ENCODE measurements at regions not wholly inside any gene's neighbourhood (a gene's known extent, or its start where the extent isn't known, plus 50 kb on each side); places are given as distances from the start of the nearest gene placed in this dataset.

- no peak for DNase-seq (ENCODE audit: low read depth in 4 of 6, low spot score in 6 of 6)
- 94% methylated on average over 8 of the region's 9 CpGs for WGBS (ENCODE audit: insufficient coverage)
- no peaks in the 10 kb centered on the region for H3K27me3 ChIP-seq (ENCODE audit: control insufficient read depth, insufficient read depth, low read length)
- H3K4me3 ChIP-seq (ENCODE audit: low read depth, low read length) = no peak overlapping the region
- H3K27ac ChIP-seq (ENCODE audit: low read depth, low read length) = no peak overlapping the region
- no peaks in the 10 kb centered on the region for H3K9me3 ChIP-seq (ENCODE audit: control insufficient read depth, insufficient read depth, low read length)
- peaks cover 12% of the 10 kb centered on the region for H3K4me1 ChIP-seq (ENCODE audit: control insufficient read depth, insufficient read depth, low read length)
- H3K36me3 ChIP-seq (ENCODE audit: control insufficient read depth, insufficient read depth, low read length) = peaks cover 3% of the 10 kb centered on the region
Observed at GRCh38 chr11:71084306-71085012, 167.9 kb downstream of the SHANK2 start.

- 96% methylated on average over 4 of the region's 4 CpGs for WGBS (ENCODE audit: insufficient coverage)
Observed at GRCh38 chr11:71083105-71083504, 169.3 kb downstream of the SHANK2 start.

DNA sequence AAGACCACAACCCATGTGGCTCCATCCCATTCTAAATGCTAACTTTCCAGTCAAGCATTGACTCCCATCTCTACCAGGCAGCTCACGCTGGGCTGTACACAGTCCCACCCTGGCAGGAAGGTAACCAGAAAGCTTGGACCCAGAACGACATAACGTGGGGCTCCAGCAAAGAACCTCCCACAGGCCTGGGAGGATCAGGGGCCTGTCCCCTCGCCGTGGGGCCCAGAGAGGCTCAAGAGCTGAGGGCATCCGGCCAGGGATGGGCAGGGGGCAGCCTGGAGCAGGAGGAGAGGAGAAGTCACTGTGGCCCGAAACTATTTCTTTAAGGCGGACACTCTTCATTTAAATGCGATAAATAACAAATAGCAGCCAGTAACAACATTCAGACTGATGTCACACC lies 169.9 kb downstream of the SHANK2 start:
- DNase-seq (ENCODE audit: low read depth in 4 of 6, low spot score in 6 of 6) = no peak
- Histone ChIP-seq H3K27ac (ENCODE audit: low read depth, low read length) (no peak overlapping the region), H3K4me1 (ENCODE audit: control insufficient read depth, insufficient read depth, low read length) (peaks cover 16% of the 10 kb centered on the region), H3K27me3 (ENCODE audit: control insufficient read depth, insufficient read depth, low read length) (no peaks in the 10 kb centered on the region), H3K9me3 (ENCODE audit: control insufficient read depth, insufficient read depth, low read length) (peaks cover 2% of the 10 kb centered on the region), H3K4me3 (ENCODE audit: low read depth, low read length) (no peak overlapping the region), H3K36me3 (ENCODE audit: control insufficient read depth, insufficient read depth, low read length) (peaks cover 3% of the 10 kb centered on the region)
- WGBS (ENCODE audit: insufficient coverage) = 96% methylated on average over 5 of the region's 9 CpGs

More at GRCh38 chr11:71083105-71083504, 169.3 kb downstream of the SHANK2 start:
- Histone ChIP-seq H3K27ac (ENCODE audit: low read depth, low read length) (no peak overlapping the region), H3K4me3 (ENCODE audit: low read depth, low read length) (no peak overlapping the region), H3K4me1 (ENCODE audit: control insufficient read depth, insufficient read depth, low read length) (peaks cover 12% of the 10 kb centered on the region), H3K27me3 (ENCODE audit: control insufficient read depth, insufficient read depth, low read length) (no peaks in the 10 kb centered on the region), H3K9me3 (ENCODE audit: control insufficient read depth, insufficient read depth, low read length) (no peaks in the 10 kb centered on the region), H3K36me3 (ENCODE audit: control insufficient read depth, insufficient read depth, low read length) (peaks cover 3% of the 10 kb centered on the region)
- DNase-seq (ENCODE audit: low read depth in 4 of 6, low spot score in 6 of 6) = no peak

- 88% methylated on average over 12 of the region's 12 CpGs for WGBS (ENCODE audit: insufficient coverage)
Observed at GRCh38 chr11:71081704-71082230, 170.6 kb downstream of the SHANK2 start.

GRCh38 chr11:71080239-71081097 lies 171.9 kb downstream of the SHANK2 start:
- 55% methylated on average over 21 of the region's 25 CpGs for WGBS (ENCODE audit: insufficient coverage)
- Histone ChIP-seq H3K27me3 (ENCODE audit: control insufficient read depth, insufficient read depth, low read length) (no peaks in the 10 kb centered on the region), H3K4me3 (ENCODE audit: low read depth, low read length) (no peak overlapping the region), H3K36me3 (ENCODE audit: control insufficient read depth, insufficient read depth, low read length) (peaks cover 3% of the 10 kb centered on the region), H3K27ac (ENCODE audit: low read depth, low read length) (no peak overlapping the region), H3K4me1 (ENCODE audit: control insufficient read depth, insufficient read depth, low read length) (peaks cover 12% of the 10 kb centered on the region), H3K9me3 (ENCODE audit: control insufficient read depth, insufficient read depth, low read length) (peaks cover 2% of the 10 kb centered on the region)
- DNase-seq (ENCODE audit: low read depth in 4 of 6, low spot score in 6 of 6) = peak; percentile 61 to 98 (median 86)

More at GRCh38 chr11:71081704-71082230, 170.6 kb downstream of the SHANK2 start:
- H3K9me3 ChIP-seq (ENCODE audit: control insufficient read depth, insufficient read depth, low read length) = peaks cover 2% of the 10 kb centered on the region
- no peaks in the 10 kb centered on the region for H3K27me3 ChIP-seq (ENCODE audit: control insufficient read depth, insufficient read depth, low read length)
- no peak for DNase-seq (ENCODE audit: low read depth in 4 of 6, low spot score in 6 of 6)
- H3K4me3 ChIP-seq (ENCODE audit: low read depth, low read length) = no peak overlapping the region
- peaks cover 3% of the 10 kb centered on the region for H3K36me3 ChIP-seq (ENCODE audit: control insufficient read depth, insufficient read depth, low read length)
- peaks cover 12% of the 10 kb centered on the region for H3K4me1 ChIP-seq (ENCODE audit: control insufficient read depth, insufficient read depth, low read length)
- no peak overlapping the region for H3K27ac ChIP-seq (ENCODE audit: low read depth, low read length)

GRCh38 chr11:71079795-71080194 lies 172.6 kb downstream of the SHANK2 start:
- no peak for DNase-seq (ENCODE audit: low read depth in 4 of 6, low spot score in 6 of 6)
- Histone ChIP-seq H3K4me1 (ENCODE audit: control insufficient read depth, insufficient read depth, low read length) (peaks cover 12% of the 10 kb centered on the region), H3K27me3 (ENCODE audit: control insufficient read depth, insufficient read depth, low read length) (no peaks in the 10 kb centered on the region), H3K9me3 (ENCODE audit: control insufficient read depth, insufficient read depth, low read length) (peaks cover 2% of the 10 kb centered on the region), H3K36me3 (ENCODE audit: control insufficient read depth, insufficient read depth, low read length) (peaks cover 3% of the 10 kb centered on the region), H3K27ac (ENCODE audit: low read depth, low read length) (no peak overlapping the region), H3K4me3 (ENCODE audit: low read depth, low read length) (no peak overlapping the region)
- 71% methylated on average over 1 of the region's 3 CpGs for WGBS (ENCODE audit: insufficient coverage)

- no peak for DNase-seq (ENCODE audit: low read depth in 4 of 6, low spot score in 6 of 6)
- WGBS (ENCODE audit: insufficient coverage) = 88% methylated on average over 5 of the region's 6 CpGs
- Histone ChIP-seq H3K27ac (ENCODE audit: low read depth, low read length) (no peak overlapping the region), H3K4me3 (ENCODE audit: low read depth, low read length) (no peak overlapping the region), H3K27me3 (ENCODE audit: control insufficient read depth, insufficient read depth, low read length) (no peaks in the 10 kb centered on the region), H3K4me1 (ENCODE audit: control insufficient read depth, insufficient read depth, low read length) (peaks cover 12% of the 10 kb centered on the region), H3K9me3 (ENCODE audit: control insufficient read depth, insufficient read depth, low read length) (peaks cover 2% of the 10 kb centered on the region), H3K36me3 (ENCODE audit: control insufficient read depth, insufficient read depth, low read length) (peaks cover 3% of the 10 kb centered on the region)
Observed at GRCh38 chr11:71078482-71078881, 173.9 kb downstream of the SHANK2 start.

DNA sequence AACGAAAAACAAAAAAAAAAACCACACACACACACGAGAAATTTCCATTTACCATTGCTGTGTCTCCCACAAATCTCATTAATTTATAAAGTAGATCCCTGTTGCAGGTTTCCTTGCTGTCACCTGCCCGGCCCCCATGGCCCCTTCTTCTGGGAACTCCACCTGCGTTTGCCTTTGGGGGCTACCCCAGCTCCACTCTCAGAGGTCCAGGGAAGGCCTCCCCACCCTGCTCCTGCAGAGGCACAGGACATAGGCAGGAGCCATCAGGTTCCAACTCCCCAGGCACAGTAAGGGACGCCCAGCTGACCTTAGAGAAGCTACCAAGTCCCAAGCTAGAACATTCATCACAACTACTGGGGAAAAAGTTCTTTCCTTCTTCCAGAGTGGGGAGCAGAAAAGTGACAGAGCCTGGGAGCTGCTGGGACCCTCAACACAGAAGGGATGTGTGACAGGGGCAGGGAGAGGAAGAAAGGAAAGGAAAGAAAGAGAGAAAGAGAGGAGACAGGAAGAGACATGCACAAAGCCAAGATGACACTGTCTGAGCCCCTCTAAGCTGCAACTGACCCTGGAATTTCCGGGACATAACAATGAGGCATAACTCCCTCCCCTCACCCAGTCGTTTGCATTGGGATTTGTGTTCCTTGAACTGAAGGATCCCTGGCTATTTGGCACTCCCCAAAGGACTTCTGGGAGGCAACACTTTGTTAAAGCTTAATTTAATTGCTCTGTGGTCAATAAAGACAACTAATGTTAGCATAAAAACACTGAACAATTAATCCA lies 175.7 kb downstream of the SHANK2 start:
- Histone ChIP-seq H3K27me3 (ENCODE audit: control insufficient read depth, insufficient read depth, low read length) (no peaks in the 10 kb centered on the region), H3K9me3 (ENCODE audit: control insufficient read depth, insufficient read depth, low read length) (peaks cover 2% of the 10 kb centered on the region), H3K36me3 (ENCODE audit: control insufficient read depth, insufficient read depth, low read length) (no peaks in the 10 kb centered on the region), H3K4me3 (ENCODE audit: low read depth, low read length) (no peak overlapping the region), H3K4me1 (ENCODE audit: control insufficient read depth, insufficient read depth, low read length) (peaks cover 12% of the 10 kb centered on the region), H3K27ac (ENCODE audit: low read depth, low read length) (no peak overlapping the region)
- 96% methylated on average over 4 of the region's 7 CpGs for WGBS (ENCODE audit: insufficient coverage)
- DNase-seq (ENCODE audit: low read depth in 4 of 6, low spot score in 6 of 6) = peak in 1 of 6 donors; percentile 77

DNA sequence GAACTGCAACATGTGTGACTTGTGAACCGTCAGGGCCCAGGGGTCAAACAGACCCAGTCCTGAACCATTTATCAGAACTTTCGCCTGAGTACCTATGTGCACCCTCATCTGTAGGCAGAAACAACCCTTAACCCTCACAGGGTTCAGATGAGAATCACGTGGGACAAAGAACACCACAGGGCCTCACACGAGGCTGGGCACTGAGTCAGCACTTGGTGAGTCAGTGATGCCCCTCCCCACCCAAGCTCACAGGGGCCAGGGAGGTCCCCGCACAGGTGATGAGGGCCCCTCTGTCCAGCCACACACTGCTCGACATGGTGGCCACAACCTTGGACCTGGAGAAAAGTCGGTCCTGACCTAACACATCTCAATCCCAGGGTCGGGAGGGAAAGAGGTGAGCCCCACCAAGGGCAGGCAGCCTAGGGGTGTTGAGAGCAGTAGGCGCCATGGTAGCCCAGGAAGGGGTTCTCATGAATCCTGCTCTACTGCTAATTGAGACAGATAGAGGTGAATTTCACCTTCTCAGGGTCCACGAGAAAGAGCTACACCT lies 176.4 kb downstream of the SHANK2 start:
- 79% methylated on average over 5 of the region's 10 CpGs for WGBS (ENCODE audit: insufficient coverage)
- no peak overlapping the region for H3K27ac ChIP-seq (ENCODE audit: low read depth, low read length)
- H3K9me3 ChIP-seq (ENCODE audit: control insufficient read depth, insufficient read depth, low read length) = peaks cover 2% of the 10 kb centered on the region
- DNase-seq (ENCODE audit: low read depth in 4 of 6, low spot score in 6 of 6) = no peak
- H3K4me1 ChIP-seq (ENCODE audit: control insufficient read depth, insufficient read depth, low read length) = peaks cover 12% of the 10 kb centered on the region
- no peak overlapping the region for H3K4me3 ChIP-seq (ENCODE audit: low read depth, low read length)
- H3K36me3 ChIP-seq (ENCODE audit: control insufficient read depth, insufficient read depth, low read length) = no peaks in the 10 kb centered on the region
- no peaks in the 10 kb centered on the region for H3K27me3 ChIP-seq (ENCODE audit: control insufficient read depth, insufficient read depth, low read length)
